HepG2 (cell line): ENCODE measurements at regions not wholly inside any gene's neighbourhood (a gene's known extent, or its start where the extent isn't known, plus 50 kb on each side); places are given as distances from the start of the nearest gene placed in this dataset.

Experiments
- ETV6 ChIP-seq: sonication (generic); formaldehyde crosslinking; conservative IDR thresholded peaks from 2 replicates; pipeline ENCODE4 v1.4.0; 2020; ENCODE audit warnings: missing genetic modification reagents
- TCF7L2 ChIP-seq: IDR thresholded peaks from 2 replicates; pipeline ENCODE4 v1.6.1; 2011; ENCODE audit warnings: mild to moderate bottlenecking, low read depth, low read length, moderate library complexity
- XRCC5 ChIP-seq: fragments of 200-400 bp; formaldehyde crosslinking; optimal IDR thresholded peaks from 2 replicates; pipeline ENCODE3; 2017; ENCODE audit warnings: mild to moderate bottlenecking, low read length
- ZNF274 ChIP-seq: sonication (generic); formaldehyde crosslinking; IDR thresholded peaks from 2 replicates; pipeline ENCODE4 v1.5.1; 2020; ENCODE audit warnings: mild to moderate bottlenecking, missing genetic modification reagents
- ZNF775 ChIP-seq: sonication (generic); formaldehyde crosslinking; IDR thresholded peaks from 2 replicates; pipeline ENCODE4 v1.4.0; 2020; ENCODE audit warnings: missing genetic modification reagents, mild to moderate bottlenecking, moderate library complexity, borderline replicate concordance
- TF ChIP-seq, protein P1 (sequence below): sonication (generic); formaldehyde crosslinking; IDR thresholded peaks from 2 replicates; pipeline ENCODE4 v1.5.0; 2020; ENCODE audit warnings: mild to moderate bottlenecking, missing genetic modification reagents, moderate library complexity

DNA sequence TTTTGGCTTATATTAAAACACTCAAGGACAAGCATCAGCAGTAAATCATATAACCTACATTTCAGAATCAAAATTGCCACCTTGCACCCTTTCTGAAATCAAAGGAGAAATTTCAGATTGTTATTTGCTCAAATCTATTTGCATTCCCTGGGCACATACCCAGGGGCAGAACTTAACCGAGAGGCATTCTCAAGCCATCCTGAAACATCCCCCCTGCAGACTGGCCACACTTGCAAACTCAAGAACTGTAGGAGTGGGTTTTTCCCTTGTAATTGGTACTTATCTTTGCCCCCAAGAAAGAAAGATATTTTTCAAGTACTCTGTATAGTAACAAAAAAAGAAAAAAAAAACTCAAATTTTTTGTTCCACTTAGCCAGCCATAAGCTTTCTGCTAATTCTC, 213.6 kb upstream of the ESRRG start:
- no peak for TF ChIP-seq ZNF775
- no peak for TF ChIP-seq ZNF274 (CRISPR knock-in tag)
- TF ChIP-seq TCF7L2: no peak
- no peak for TF ChIP-seq XRCC5
- TF ChIP-seq, protein P1, sequence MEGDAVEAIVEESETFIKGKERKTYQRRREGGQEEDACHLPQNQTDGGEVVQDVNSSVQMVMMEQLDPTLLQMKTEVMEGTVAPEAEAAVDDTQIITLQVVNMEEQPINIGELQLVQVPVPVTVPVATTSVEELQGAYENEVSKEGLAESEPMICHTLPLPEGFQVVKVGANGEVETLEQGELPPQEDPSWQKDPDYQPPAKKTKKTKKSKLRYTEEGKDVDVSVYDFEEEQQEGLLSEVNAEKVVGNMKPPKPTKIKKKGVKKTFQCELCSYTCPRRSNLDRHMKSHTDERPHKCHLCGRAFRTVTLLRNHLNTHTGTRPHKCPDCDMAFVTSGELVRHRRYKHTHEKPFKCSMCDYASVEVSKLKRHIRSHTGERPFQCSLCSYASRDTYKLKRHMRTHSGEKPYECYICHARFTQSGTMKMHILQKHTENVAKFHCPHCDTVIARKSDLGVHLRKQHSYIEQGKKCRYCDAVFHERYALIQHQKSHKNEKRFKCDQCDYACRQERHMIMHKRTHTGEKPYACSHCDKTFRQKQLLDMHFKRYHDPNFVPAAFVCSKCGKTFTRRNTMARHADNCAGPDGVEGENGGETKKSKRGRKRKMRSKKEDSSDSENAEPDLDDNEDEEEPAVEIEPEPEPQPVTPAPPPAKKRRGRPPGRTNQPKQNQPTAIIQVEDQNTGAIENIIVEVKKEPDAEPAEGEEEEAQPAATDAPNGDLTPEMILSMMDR (CRISPR knock-in tag): no peak
- TF ChIP-seq ETV6 (CRISPR knock-in tag): no peak
